HepG2 (cell line): ENCODE measurements at regions not wholly inside any gene's neighbourhood (a gene's known extent, or its start where the extent isn't known, plus 50 kb on each side); places are given as distances from the start of the nearest gene placed in this dataset.

ENCODE experiments used
- CEBPB ChIP-seq: IDR thresholded peaks from 2 replicates; pipeline ENCODE4 v1.6.1; 2011; ENCODE audit warnings: low read depth, low read length, improper control_type of control experiment, borderline replicate concordance
- CREB3 ChIP-seq: sonication (generic); formaldehyde crosslinking; IDR thresholded peaks from 2 replicates; pipeline ENCODE4 v1.5.0; 2020; ENCODE audit warnings: missing genetic modification reagents
- CTCF ChIP-seq: sonication (generic); formaldehyde crosslinking; IDR thresholded peaks from 2 replicates; pipeline ENCODE4 v1.5.0; 2020; ENCODE audit warnings: mild to moderate bottlenecking, missing genetic modification reagents, moderate library complexity
- FOXM1 ChIP-seq: sonication (generic); formaldehyde crosslinking; IDR thresholded peaks from 2 replicates; pipeline ENCODE4 v1.5.0; 2020; ENCODE audit warnings: missing genetic modification reagents
- MYNN ChIP-seq: sonication (generic); formaldehyde crosslinking; IDR thresholded peaks from 2 replicates; pipeline ENCODE4 v1.4.0; 2020; ENCODE audit warnings: mild to moderate bottlenecking, low read depth, missing genetic modification reagents
- ZNF274 ChIP-seq: sonication (generic); formaldehyde crosslinking; IDR thresholded peaks from 2 replicates; pipeline ENCODE4 v1.5.1; 2020; ENCODE audit warnings: mild to moderate bottlenecking, missing genetic modification reagents
- TF ChIP-seq, protein P1 (sequence below): sonication (generic); formaldehyde crosslinking; IDR thresholded peaks from 2 replicates; pipeline ENCODE4 v1.8.0; 2022; ENCODE audit warnings: missing genetic modification reagents, mild to moderate bottlenecking, borderline replicate concordance

DNA sequence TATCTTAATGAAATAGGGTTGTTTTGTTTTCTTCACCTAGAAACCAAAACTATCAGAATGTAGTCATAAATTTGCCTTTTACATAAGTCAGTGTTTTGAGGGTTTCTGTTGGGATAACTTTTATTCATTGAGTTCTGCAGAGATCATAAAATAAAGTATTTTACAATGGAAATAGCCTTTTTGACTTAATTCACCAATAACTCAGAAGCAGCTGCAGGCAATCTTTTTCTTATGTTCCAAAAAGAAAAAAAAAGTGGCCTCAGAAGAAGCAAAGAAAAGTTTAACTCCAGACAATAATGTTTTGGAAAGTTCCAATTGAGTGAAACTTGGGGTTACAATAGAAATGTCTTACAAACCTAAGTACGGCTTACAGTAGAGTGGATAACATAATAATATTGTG, 491.7 kb upstream of the NRP1 start:
- TF ChIP-seq ZNF274 (CRISPR knock-in tag) (no peak), FOXM1 (CRISPR knock-in tag) (no peak), CREB3 (CRISPR knock-in tag) (no peak), CTCF (CRISPR knock-in tag) (no peak), CEBPB (no peak), MYNN (CRISPR knock-in tag) (no peak)
- TF ChIP-seq, protein P1, sequence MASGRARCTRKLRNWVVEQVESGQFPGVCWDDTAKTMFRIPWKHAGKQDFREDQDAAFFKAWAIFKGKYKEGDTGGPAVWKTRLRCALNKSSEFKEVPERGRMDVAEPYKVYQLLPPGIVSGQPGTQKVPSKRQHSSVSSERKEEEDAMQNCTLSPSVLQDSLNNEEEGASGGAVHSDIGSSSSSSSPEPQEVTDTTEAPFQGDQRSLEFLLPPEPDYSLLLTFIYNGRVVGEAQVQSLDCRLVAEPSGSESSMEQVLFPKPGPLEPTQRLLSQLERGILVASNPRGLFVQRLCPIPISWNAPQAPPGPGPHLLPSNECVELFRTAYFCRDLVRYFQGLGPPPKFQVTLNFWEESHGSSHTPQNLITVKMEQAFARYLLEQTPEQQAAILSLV: no peak
